ENCODE measurements at regions not wholly inside any gene's neighbourhood (a gene's known extent, or its start where the extent isn't known, plus 50 kb on each side); places are given as distances from the start of the nearest gene placed in this dataset.
A peak's percentile ranks its signal among the peaks of the same experiment; 100 is the strongest.

GRCh38 chr10:43972976-43973647 lies 324.4 kb upstream of the ZNF32 start:
- no peaks in the 10 kb centered on the region for H4K20me1 ChIP-seq (replicated peaks in 1 of 2; ENCODE audit: control insufficient read depth in 1 of 2, insufficient read depth in 2 of 2, low read length in 2 of 2)
- ChIA-PET POLR2A (ENCODE audit: partially characterized antibody) (no interaction called here), CTCF (ENCODE audit: partially characterized antibody) (interaction anchor here (0.6 to 1.8 kb wide), 2 partner anchors 26 to 175 kb away, joined by 3 to 4 read pairs; no protein-coding TSS in a partner anchor)
- WGBS, 2 experiments (ENCODE audit: extremely low coverage in 1 of 2, insufficient coverage in 1 of 2, insufficient read length in 1 of 2, insufficient replicate concordance in 2 of 2, low coverage in 1 of 2, low lambda C conversion rate in 2 of 2, missing lambda C conversion rate in 1 of 2): 85% methylated on average over 10 of the region's 10 CpGs; no CpG with 5 or more reads in 1 of the 2 experiments
- H3K23me2 ChIP-seq (ENCODE audit: low read depth, low read length): no peaks in the 10 kb centered on the region
- H4K91ac ChIP-seq (replicated peaks; ENCODE audit: insufficient read length, low read length): no peak overlapping the region
- no peak overlapping the region for H3K4ac ChIP-seq (replicated peaks; ENCODE audit: insufficient read length, low read depth, low read length)
- H2AFZ ChIP-seq (ENCODE audit: low read length): no peak overlapping the region
- H3K4me1 ChIP-seq (replicated peaks in 1 of 4; ENCODE audit: control insufficient read depth in 3 of 4, insufficient read depth in 4 of 4, low read length in 3 of 4): no peaks in the 10 kb centered on the region
- no peaks in the 10 kb centered on the region for H3K79me2 ChIP-seq (ENCODE audit: control insufficient read depth in 1 of 2, insufficient read depth in 2 of 2, low read length in 2 of 2)
- no peak overlapping the region for H2BK12ac ChIP-seq (ENCODE audit: low read depth, low read length)
- H2BK20ac ChIP-seq (ENCODE audit: low read length): no peak overlapping the region
- DNase-seq (ENCODE audit: low read depth in 1 of 2, low spot score in 2 of 2) (no peak), FAIRE-seq (no peak)
- H3K9ac ChIP-seq (replicated peaks in 1 of 4; ENCODE audit: extremely low read depth in 1 of 4, low read depth in 3 of 4, low read length in 3 of 4): no peak overlapping the region
- H4K8ac ChIP-seq (ENCODE audit: extremely low read depth, insufficient read depth, low read length): peak overlapping the region; percentile 12; the same call in 1 of the 2 replicates
- H2BK120ac ChIP-seq (replicated peaks; ENCODE audit: low read depth, low read length): no peak overlapping the region
- no peaks in the 10 kb centered on the region for H3K27me3 ChIP-seq (replicated peaks in 1 of 4; ENCODE audit: control insufficient read depth in 3 of 4, extremely low read depth in 1 of 4, insufficient read depth in 3 of 4, low read length in 3 of 4)
- H3K36me3 ChIP-seq (ENCODE audit: control insufficient read depth in 2 of 4, insufficient read depth in 4 of 4, low read length in 3 of 4): no peaks in the 10 kb centered on the region; a peak in 1 of 8 replicates
- no peak overlapping the region for H2BK15ac ChIP-seq (ENCODE audit: low read length)
- no peak overlapping the region for H3K56ac ChIP-seq (replicated peaks; ENCODE audit: insufficient read length, low read depth, low read length)
- H3K14ac ChIP-seq (ENCODE audit: insufficient read length): no peak overlapping the region
- no peak overlapping the region for H3K27ac ChIP-seq (ENCODE audit: low read depth, low read length)
- no peak overlapping the region for H2BK5ac ChIP-seq (ENCODE audit: low read depth, low read length)
- H3K4me3 ChIP-seq (ENCODE audit: extremely low read depth in 1 of 4, insufficient read depth in 2 of 4, low read depth in 3 of 4, low read length in 4 of 4): no peak overlapping the region
- H3K9me3 ChIP-seq (ENCODE audit: insufficient read depth in 2 of 2, low read depth in 1 of 2, low read length in 1 of 2): no peaks in the 10 kb centered on the region
- H3K23ac ChIP-seq (ENCODE audit: insufficient read length): no peak overlapping the region
- no peaks in the 10 kb centered on the region for H3K79me1 ChIP-seq (ENCODE audit: low read depth, low read length)
- H3K18ac ChIP-seq (ENCODE audit: extremely low read depth, low read length): no peak overlapping the region
- H3K4me2 ChIP-seq (ENCODE audit: insufficient read depth in 1 of 2, low read depth in 2 of 2, low read length in 2 of 2): no peak overlapping the region
- H4K5ac ChIP-seq (ENCODE audit: insufficient read length, low read depth, low read length): no peak overlapping the region
- no peak overlapping the region for H2AK5ac ChIP-seq (ENCODE audit: low read depth, low read length)
- TF ChIP-seq RAD21 (IDR thresholded peaks at IDR 0.05 in 1 of 2, conservative IDR thresholded peaks at IDR 0.05 in 1 of 2; ENCODE audit: low read depth in 2 of 2, low read length in 2 of 2) (no peak), POU5F1 (IDR thresholded peaks at IDR 0.05; ENCODE audit: low read depth, low read length) (no peak), EGR1 (IDR thresholded peaks at IDR 0.05; ENCODE audit: borderline replicate concordance, low read depth, low read length) (no peak), BCL11A (IDR thresholded peaks at IDR 0.05; ENCODE audit: low read depth in 2 of 2, low read length in 2 of 2) (no peak), RBBP5 (IDR thresholded peaks at IDR 0.05; ENCODE audit: borderline replicate concordance, low read depth, low read length) (no peak), TBP (IDR thresholded peaks at IDR 0.05; ENCODE audit: low read depth, low read length) (no peak), SAP30 (IDR thresholded peaks at IDR 0.05; ENCODE audit: insufficient read depth, insufficient replicate concordance, low read length) (no peak), TCF12 (IDR thresholded peaks at IDR 0.05; ENCODE audit: low read depth, low read length) (no peak), NRF1 (IDR thresholded peaks at IDR 0.05; ENCODE audit: low read depth, low read length) (no peak), GTF2F1 (IDR thresholded peaks at IDR 0.05; ENCODE audit: borderline replicate concordance, low read depth, low read length) (no peak), E2F6 (IDR thresholded peaks at IDR 0.05) (no peak), POLR2A (IDR thresholded peaks at IDR 0.05; ENCODE audit: control extremely low read depth in 1 of 2, low read depth in 2 of 2, low read length in 2 of 2) (no peak)
- TF ChIP-seq, protein P1, sequence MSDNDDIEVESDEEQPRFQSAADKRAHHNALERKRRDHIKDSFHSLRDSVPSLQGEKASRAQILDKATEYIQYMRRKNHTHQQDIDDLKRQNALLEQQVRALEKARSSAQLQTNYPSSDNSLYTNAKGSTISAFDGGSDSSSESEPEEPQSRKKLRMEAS (IDR thresholded peaks at IDR 0.05): no peak

Data from H1 (cell line).